GM12878 (cell line): ENCODE measurements at regions not wholly inside any gene's neighbourhood (a gene's known extent, or its start where the extent isn't known, plus 50 kb on each side); places are given as distances from the start of the nearest gene placed in this dataset.

Source experiments
- ATAC-seq: fragments of 200-7000 bp; cut with Tn5 transposase; 3 replicates; pipeline ENCODE4 v1.9.1; 2020; ENCODE audit warnings: mild to moderate bottlenecking, moderate library complexity
- BruUV-seq: library from RNA; stranded (reverse); fragments of 400-500 nt; replicated peaks from 2 replicates; lab custom pipeline; 2021; lab: Mats Ljungman, UMichigan
- CTCF ChIA-PET: fragments of 300-600 bp; sonication (Branson Sonifier 250); formaldehyde crosslinking; extraction: SDS; loops from one replicate; lab custom pipeline; 2021; ENCODE audit warnings: inconsistent platforms; lab: Yijun Ruan, JAX
- POLR2A ChIA-PET: fragments of 350-600 bp; formaldehyde crosslinking; extraction: SDS; loops from one replicate; lab custom pipeline; 2021; ENCODE audit warnings: inconsistent platforms; lab: Charles Lee
- RAD21 ChIA-PET: fragments of 300-600 bp; sonication (Branson Sonifier 250); formaldehyde crosslinking; loops from one replicate; lab custom pipeline; 2023; ENCODE audit warnings: antibody characterized with exemption; ENCODE audit not compliant: unreplicated experiment; lab: Charles Lee
- SMC1A ChIA-PET: fragments of 300-600 bp; sonication (Branson Sonifier 250); formaldehyde crosslinking; loops from one replicate; lab custom pipeline; 2023; ENCODE audit not compliant: unreplicated experiment, uncharacterized antibody; lab: Charles Lee
- DNase-seq: peaks from one replicate; pipeline ENCODE4 v3.0.0-alpha.2; 2011; ENCODE audit warnings: low read depth, low spot score
- FAIRE-seq: peaks from 3 replicates; lab custom pipeline; 2011; peaks lifted over from hg19 to GRCh38; lab: Jason Lieb, UNC
- H2AFZ ChIP-seq: 2 replicates; pipeline ENCODE4 v1.6.0; 2011; ENCODE audit warnings: low read depth, low read length, control low read depth; ENCODE audit not compliant: control insufficient read depth
- H3K27ac ChIP-seq: 2 replicates; pipeline ENCODE4 v1.5.1; 2011; ENCODE audit warnings: control low read depth; ENCODE audit not compliant: control insufficient read depth, insufficient read depth
- H3K27me3 ChIP-seq, 2 experiments: replicated peaks in 1 of 2; 2 replicates each; pipeline versions ENCODE4 v1.6.0 to v1.6.1; 2011; ENCODE audit warnings: low read length in 1 of 2; ENCODE audit not compliant: control insufficient read depth in 2 of 2, insufficient read depth in 2 of 2
- H3K36me3 ChIP-seq, 2 experiments: 2 replicates each; pipeline ENCODE4 v1.5.1; 2011; ENCODE audit warnings: low read length in 1 of 2; ENCODE audit not compliant: control insufficient read depth in 2 of 2, insufficient read depth in 2 of 2
- H3K4me1 ChIP-seq: 2 replicates; pipeline ENCODE4 v1.6.1; 2011; ENCODE audit warnings: mild to moderate bottlenecking, low read length, moderate library complexity, mixed read lengths; ENCODE audit not compliant: control insufficient read depth, insufficient read depth
- H3K4me2 ChIP-seq: 2 replicates; pipeline ENCODE4 v1.6.0; 2011; ENCODE audit warnings: control low read depth; ENCODE audit not compliant: control insufficient read depth, insufficient read depth
- H3K4me3 ChIP-seq: fragments of 200-600 bp; sonication (generic); 2 replicates; pipeline ENCODE4 v1.5.1; 2016
- H3K79me2 ChIP-seq: 2 replicates; pipeline ENCODE4 v1.6.0; 2011; ENCODE audit warnings: low read length; ENCODE audit not compliant: control insufficient read depth, insufficient read depth
- H3K9ac ChIP-seq: 2 replicates; pipeline ENCODE4 v1.8.0; 2011; ENCODE audit warnings: low read length, control low read depth, mixed read lengths; ENCODE audit not compliant: control insufficient read depth, insufficient read depth
- H3K9me3 ChIP-seq: replicated peaks from 3 replicates; pipeline ENCODE4 v1.5.1; 2011; ENCODE audit warnings: mild to moderate bottlenecking, low read length; ENCODE audit not compliant: control insufficient read depth, insufficient read depth
- H4K20me1 ChIP-seq: 2 replicates; pipeline ENCODE4 v1.6.0; 2011; ENCODE audit not compliant: control insufficient read depth, insufficient read depth
- ATF7 ChIP-seq: fragments of 450-650 bp; IDR thresholded peaks from 2 replicates; pipeline ENCODE4 v1.6.1; 2016; ENCODE audit warnings: low read depth, mild to moderate bottlenecking
- CEBPZ ChIP-seq: fragments of 150-350 bp; IDR thresholded peaks from 2 replicates; pipeline ENCODE4 v1.6.1; 2016; ENCODE audit warnings: low read depth, low read length
- DPF2 ChIP-seq: fragments of 450-650 bp; IDR thresholded peaks from 2 replicates; pipeline ENCODE4 v1.6.1; 2017; ENCODE audit warnings: mild to moderate bottlenecking
- FOS ChIP-seq: IDR thresholded peaks from 3 replicates; pipeline ENCODE4 v1.6.1; 2011; ENCODE audit warnings: borderline replicate concordance; ENCODE audit not compliant: insufficient read length; ENCODE audit errors: extremely low read depth
- HSF1 ChIP-seq: fragments of 150-350 bp; IDR thresholded peaks from 2 replicates; pipeline ENCODE4 v1.6.1; 2014; ENCODE audit warnings: mild to moderate bottlenecking, low read depth, low read length
- IKZF2 ChIP-seq, 2 experiments: fragments of 450-650 bp; IDR thresholded peaks; 2 replicates each; pipeline ENCODE4 v1.6.1; 2017; ENCODE audit warnings: mild to moderate bottlenecking in 2 of 2, moderate library complexity in 2 of 2
- IRF3 ChIP-seq: fragments of 450-650 bp; IDR thresholded peaks from 2 replicates; pipeline ENCODE4 v1.6.1; 2014; ENCODE audit warnings: mild to moderate bottlenecking
- IRF4 ChIP-seq: IDR thresholded peaks from 2 replicates; pipeline ENCODE4 v1.6.1; 2011; ENCODE audit warnings: low read depth, low read length
- JUND ChIP-seq: IDR thresholded peaks from 2 replicates; pipeline ENCODE4 v1.6.1; 2012; ENCODE audit warnings: low read depth, mild to moderate bottlenecking, low read length, improper control_type of control experiment, moderate library complexity
- MTA3 ChIP-seq: IDR thresholded peaks from 2 replicates; pipeline ENCODE4 v1.6.1; 2012; ENCODE audit warnings: low read length, inconsistent platforms, borderline replicate concordance
- MYB ChIP-seq: fragments of 150-350 bp; IDR thresholded peaks from 2 replicates; pipeline ENCODE4 v1.6.1; 2014; ENCODE audit warnings: mild to moderate bottlenecking, low read depth, low read length, borderline replicate concordance
- NFIC ChIP-seq: IDR thresholded peaks from 2 replicates; pipeline ENCODE4 v1.6.1; 2012; ENCODE audit warnings: low read depth, mild to moderate bottlenecking, inconsistent platforms, low read length, moderate library complexity
- NKRF ChIP-seq: fragments of 450-650 bp; conservative IDR thresholded peaks from 2 replicates; pipeline ENCODE4 v1.6.1; 2017; ENCODE audit warnings: mild to moderate bottlenecking, moderate library complexity
- POU2F2 ChIP-seq: IDR thresholded peaks from 3 replicates; pipeline ENCODE4 v1.6.1; 2011; ENCODE audit warnings: low read depth, mild to moderate bottlenecking, low read length, borderline replicate concordance
- SREBF1 ChIP-seq: IDR thresholded peaks from 2 replicates; pipeline ENCODE4 v1.6.1; 2012; ENCODE audit warnings: mild to moderate bottlenecking, low read length
- STAT3 ChIP-seq: IDR thresholded peaks from 2 replicates; pipeline ENCODE4 v1.6.1; 2011; ENCODE audit warnings: low read depth, low read length, improper control_type of control experiment
- SUZ12 ChIP-seq: fragments of 200-600 bp; sonication (generic); IDR thresholded peaks from one replicate; pipeline ENCODE4 v1.6.1; 2018; ENCODE audit warnings: antibody characterized with exemption, mild to moderate bottlenecking; ENCODE audit not compliant: unreplicated experiment
- YBX1 ChIP-seq: fragments of 450-650 bp; IDR thresholded peaks from 2 replicates; pipeline ENCODE4 v1.6.1; 2016; ENCODE audit warnings: antibody characterized with exemption
- WGBS: methylation state at CpG from one replicate; pipeline ENCODE4 v1.1.6; 2016; ENCODE audit warnings: low lambda C conversion rate; ENCODE audit not compliant: insufficient replicate concordance, insufficient coverage; ENCODE audit errors: missing lambda C conversion rate; 5-methylcytosine and 5-hydroxymethylcytosine counted together
- in situ Hi-C: fragments of 300-500 bp; cut with MboI; formaldehyde crosslinking; loops from 9 replicates; pipeline ENCODE4 v1.14.3; 2018; ENCODE audit warnings: mixed read lengths
- intact Hi-C: fragments of 100-400 bp; cut with micrococcal nuclease; formaldehyde crosslinking; loops from one replicate; pipeline ENCODE4 v1.14.2; 2022; ENCODE audit not compliant: unreplicated experiment

- TF ChIP-seq NKRF = no peak
- TF ChIP-seq, all 136 proteins: peak for 0
Observed at GRCh38 chr14:83101846-83102245, 1568.2 kb upstream of the SEL1L start (continued).

GRCh38 chr14:83118029-83118428 lies 1584.4 kb upstream of the SEL1L start:
- SMC1A ChIA-PET = no interaction called here
- no TSS peak for BruUV-seq
- H3K9ac ChIP-seq = no peak overlapping the region
- in situ Hi-C loops (no loop called here), intact Hi-C loops (no loop called here)
- CTCF ChIA-PET = no interaction called here
- WGBS = 36% methylated on average over 6 of the region's 6 CpGs
- H3K4me3 ChIP-seq = no peak overlapping the region
- no peaks in the 10 kb centered on the region for H4K20me1 ChIP-seq
- FAIRE-seq (no peak), DNase-seq (no peak), ATAC-seq (no peak)
- no peaks in the 10 kb centered on the region for H3K79me2 ChIP-seq
- no peak overlapping the region for H2AFZ ChIP-seq
- no peaks in the 10 kb centered on the region for H3K4me1 ChIP-seq
- H3K9me3 ChIP-seq = no peaks in the 10 kb centered on the region
- POLR2A ChIA-PET = no interaction called here
- no peak overlapping the region for H3K4me2 ChIP-seq
- H3K27ac ChIP-seq = no peak overlapping the region
- no peaks in the 10 kb centered on the region for H3K36me3 ChIP-seq
- RAD21 ChIA-PET = no interaction called here
- no peaks in the 10 kb centered on the region for H3K27me3 ChIP-seq
- TF ChIP-seq ATF7 = no peak
- no peak for TF ChIP-seq DPF2
- no peak for TF ChIP-seq POU2F2
- TF ChIP-seq IKZF2 (IDR thresholded peaks at IDR 0.05) = no peak
- no peak for TF ChIP-seq CEBPZ
- TF ChIP-seq FOS = no peak
- no peak for TF ChIP-seq IRF3
- no peak for TF ChIP-seq NFIC
- no peak for TF ChIP-seq IRF4
- TF ChIP-seq MTA3 = no peak
- TF ChIP-seq HSF1 = no peak
- no peak for TF ChIP-seq SUZ12
- no peak for TF ChIP-seq STAT3
- no peak for TF ChIP-seq MYB
- no peak for TF ChIP-seq YBX1
- no peak for TF ChIP-seq JUND
- no peak for TF ChIP-seq SREBF1
